Mucosa of rectum (tissue), 2 donors: ENCODE measurements at regions not wholly inside any gene's neighbourhood (a gene's known extent, or its start where the extent isn't known, plus 50 kb on each side); places are given as distances from the start of the nearest gene placed in this dataset.
"Not testable (repeated sequence)": the region's sequence is repeated elsewhere in the genome, so short reads cannot be mapped to it uniquely, and the experiment has no call there.

Source experiments
- H3K27ac ChIP-seq, 2 donors: one replicate each; pipeline ENCODE4 v1.7.0; 2013; ENCODE audit warnings: inconsistent platforms in 2 of 2, low read depth in 2 of 2, low read length in 2 of 2
- H3K27me3 ChIP-seq, 2 donors: one replicate each; pipeline ENCODE4 v1.7.0; 2013; ENCODE audit warnings: low read length in 2 of 2; ENCODE audit not compliant: control insufficient read depth in 2 of 2, insufficient read depth in 2 of 2
- H3K36me3 ChIP-seq, 2 donors: one replicate each; pipeline ENCODE4 v1.7.0; 2013; ENCODE audit warnings: low read length in 2 of 2; ENCODE audit not compliant: control insufficient read depth in 2 of 2, insufficient read depth in 2 of 2
- H3K4me1 ChIP-seq, 2 donors: one replicate each; pipeline ENCODE4 v1.7.0; 2013; ENCODE audit warnings: low read length in 2 of 2, mild to moderate bottlenecking in 1 of 2; ENCODE audit not compliant: control insufficient read depth in 2 of 2, insufficient read depth in 2 of 2
- H3K4me3 ChIP-seq, 2 donors: one replicate each; pipeline ENCODE4 v1.7.0; 2013; ENCODE audit warnings: low read length in 2 of 2
- H3K9ac ChIP-seq, 2 donors: one replicate each; pipeline ENCODE4 v1.7.0; 2013; ENCODE audit warnings: low read length in 2 of 2, low read depth in 1 of 2, mild to moderate bottlenecking in 1 of 2
- H3K9me3 ChIP-seq, 2 donors: one replicate each; pipeline ENCODE4 v1.7.0; 2013; ENCODE audit warnings: low read length in 2 of 2; ENCODE audit not compliant: control insufficient read depth in 2 of 2
- donor health status: healthy.
- donor health status: Normal muscosa, but diverticular disease.

DNA sequence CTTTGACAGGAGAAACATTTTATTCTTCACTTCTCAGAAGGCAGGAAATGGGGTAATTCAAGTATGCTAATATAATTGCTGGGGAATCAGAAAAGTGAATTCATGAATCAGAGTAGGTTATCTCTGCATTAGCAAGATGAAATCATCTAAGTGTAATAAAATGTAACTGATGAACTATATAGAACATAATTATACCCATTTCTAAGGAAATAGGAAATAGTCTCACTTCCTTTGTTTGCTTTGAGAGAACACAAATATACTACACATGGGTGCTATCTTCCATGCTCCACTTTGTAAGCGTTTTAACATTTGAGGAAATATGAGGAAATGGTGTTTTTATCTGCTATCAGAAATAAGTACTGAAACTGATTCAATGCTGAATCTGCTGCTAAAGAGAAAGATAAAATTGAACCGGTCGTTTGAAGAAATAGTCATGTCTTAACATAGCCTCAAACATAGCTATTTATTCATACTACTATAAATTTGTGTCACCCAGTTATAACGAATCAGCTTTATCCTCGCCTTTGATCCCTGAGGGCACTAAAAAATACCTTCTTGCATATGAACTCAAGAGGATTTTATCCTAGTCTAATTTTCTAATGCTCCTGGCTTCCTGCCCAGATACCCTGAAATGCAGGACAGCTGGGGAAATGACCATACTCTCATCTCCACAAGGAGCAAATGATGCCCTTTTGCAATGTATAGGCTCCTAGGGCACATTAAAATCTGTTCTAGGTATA, 696.0 kb downstream of the C12orf50 start:
- no peak overlapping the region for H3K9ac ChIP-seq
- H3K4me1 ChIP-seq = no peaks in the 10 kb centered on the region
- H3K4me3 ChIP-seq = no peak overlapping the region
- no peaks in the 10 kb centered on the region for H3K36me3 ChIP-seq
- no peaks in the 10 kb centered on the region for H3K9me3 ChIP-seq
- no peaks in the 10 kb centered on the region for H3K27me3 ChIP-seq
- no peak overlapping the region for H3K27ac ChIP-seq

- H3K27ac ChIP-seq, H3K9me3 ChIP-seq, H3K27me3 ChIP-seq: not testable (repeated sequence)
Observed at GRCh38 chr12:87330071-87330555, 699.1 kb downstream of the C12orf50 start.

GRCh38 chr12:87329076-87329863, 699.9 kb downstream of the C12orf50 start:
- Histone ChIP-seq H3K27ac (no peak overlapping the region), H3K36me3 (no peaks in the 10 kb centered on the region)

More at GRCh38 chr12:87330071-87330555, 699.1 kb downstream of the C12orf50 start:
- H3K4me3 ChIP-seq, H3K9ac ChIP-seq, H3K4me1 ChIP-seq, H3K36me3 ChIP-seq: not testable (repeated sequence)

DNA sequence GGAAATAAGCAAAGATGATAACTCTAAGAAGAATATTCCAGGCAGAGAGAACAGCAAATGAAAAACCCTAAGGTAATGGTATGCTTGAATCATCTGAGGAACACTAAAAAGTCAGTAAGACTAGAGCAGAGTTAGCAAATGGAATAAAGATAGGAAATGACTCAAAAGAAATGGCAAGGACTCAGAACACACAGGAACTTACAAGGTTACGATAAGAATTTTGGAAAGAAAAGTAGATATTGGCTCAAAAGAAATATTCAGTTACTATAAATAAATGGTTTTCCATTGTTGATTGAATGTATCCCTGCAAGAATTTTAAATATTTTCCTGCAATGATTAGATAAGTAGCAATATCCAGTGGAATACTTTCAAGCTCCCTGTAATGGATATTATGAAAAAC, 705.8 kb downstream of the C12orf50 start:
- Histone ChIP-seq H3K36me3 (no peaks in the 10 kb centered on the region), H3K9me3 (no peaks in the 10 kb centered on the region), H3K4me3 (no peak overlapping the region), H3K4me1 (no peaks in the 10 kb centered on the region), H3K27ac (no peak overlapping the region), H3K9ac (no peak overlapping the region), H3K27me3 (no peaks in the 10 kb centered on the region)

More at GRCh38 chr12:87329076-87329863, 699.9 kb downstream of the C12orf50 start:
- no peaks in the 10 kb centered on the region for H3K9me3 ChIP-seq
- no peak overlapping the region for H3K9ac ChIP-seq
- H3K27me3 ChIP-seq = no peaks in the 10 kb centered on the region
- H3K4me3 ChIP-seq = no peak overlapping the region
- H3K4me1 ChIP-seq = no peaks in the 10 kb centered on the region

DNA sequence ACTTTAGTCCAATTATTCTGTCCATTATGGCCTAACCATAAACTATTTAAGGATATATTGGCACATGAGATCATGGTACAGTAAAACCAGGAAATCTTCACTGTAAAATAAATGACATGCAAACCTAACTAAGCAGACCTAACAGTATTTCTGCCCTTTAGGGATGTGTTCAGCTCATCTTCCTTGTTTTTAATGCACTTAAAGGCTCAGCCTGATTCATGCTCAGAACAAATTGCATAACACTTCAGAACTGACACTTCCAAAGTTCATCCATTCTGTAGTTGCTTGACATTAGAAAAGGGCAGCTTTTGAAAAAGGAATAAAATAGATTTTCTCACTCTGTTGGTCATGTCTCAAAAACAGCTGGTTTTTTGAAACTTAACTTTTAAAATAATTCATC, 708.5 kb downstream of the C12orf50 start:
- Histone ChIP-seq H3K4me1 (no peaks in the 10 kb centered on the region), H3K4me3 (no peak overlapping the region), H3K36me3 (no peaks in the 10 kb centered on the region), H3K27me3 (no peaks in the 10 kb centered on the region), H3K27ac (no peak overlapping the region), H3K9ac (no peak overlapping the region), H3K9me3 (no peaks in the 10 kb centered on the region)

DNA sequence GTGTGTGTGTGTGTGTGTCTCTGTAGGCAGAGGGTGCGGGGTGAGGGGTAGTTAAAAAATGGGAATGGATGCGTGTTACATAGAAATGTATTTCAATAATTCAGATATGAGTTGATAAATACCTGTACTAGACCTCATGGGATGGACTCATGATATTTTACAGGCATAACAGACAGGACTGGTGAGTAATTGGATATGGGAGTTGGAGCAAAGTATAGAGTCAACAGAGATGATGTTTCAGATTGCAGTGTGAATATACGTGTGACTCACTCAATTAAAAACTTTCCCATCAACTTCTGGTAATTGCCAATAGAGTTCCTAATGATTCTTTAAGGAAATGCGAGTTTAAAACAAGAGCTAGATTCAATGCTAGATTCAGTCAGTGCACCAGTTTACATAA, 711.9 kb downstream of the C12orf50 start:
- Histone ChIP-seq H3K27me3 (no peaks in the 10 kb centered on the region), H3K9me3 (no peaks in the 10 kb centered on the region), H3K9ac (no peak overlapping the region), H3K27ac (no peak overlapping the region), H3K36me3 (no peaks in the 10 kb centered on the region), H3K4me1 (no peaks in the 10 kb centered on the region), H3K4me3 (no peak overlapping the region)

- Histone ChIP-seq H3K9ac (no peak overlapping the region), H3K36me3 (no peaks in the 10 kb centered on the region), H3K4me1 (no peaks in the 10 kb centered on the region), H3K9me3 (no peaks in the 10 kb centered on the region), H3K27me3 (no peaks in the 10 kb centered on the region), H3K27ac (peak overlapping the region in 1 of 2 donors; percentile 33), H3K4me3 (no peak overlapping the region)
Observed at GRCh38 chr12:87311206-87311605, 718.0 kb downstream of the C12orf50 start.

DNA sequence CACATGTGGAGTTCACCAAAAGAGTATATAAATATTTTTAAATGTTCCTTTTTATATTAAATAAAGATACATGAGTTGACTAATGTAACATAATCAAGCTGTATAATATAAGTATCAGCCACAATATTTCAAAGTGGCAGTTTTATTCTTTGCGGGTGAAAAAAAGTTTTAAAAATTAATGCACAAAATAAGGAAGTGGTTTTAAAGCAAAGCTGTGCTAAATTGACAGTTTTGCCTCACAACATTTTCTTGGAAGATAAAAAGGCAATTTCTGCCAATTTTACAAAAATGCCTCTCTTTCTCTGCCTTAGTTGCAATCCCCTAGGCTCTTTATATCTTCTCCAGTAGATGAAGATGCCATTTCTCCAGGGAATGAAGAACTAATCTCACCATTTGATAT, 719.1 kb downstream of the C12orf50 start:
- Histone ChIP-seq H3K36me3 (no peaks in the 10 kb centered on the region), H3K4me1 (no peaks in the 10 kb centered on the region), H3K9me3 (no peaks in the 10 kb centered on the region), H3K27ac (no peak overlapping the region), H3K4me3 (no peak overlapping the region), H3K9ac (no peak overlapping the region), H3K27me3 (no peaks in the 10 kb centered on the region)

- Histone ChIP-seq H3K27ac (no peak overlapping the region), H3K27me3 (no peaks in the 10 kb centered on the region), H3K36me3 (no peaks in the 10 kb centered on the region), H3K4me3 (no peak overlapping the region), H3K4me1 (no peaks in the 10 kb centered on the region), H3K9ac (no peak overlapping the region), H3K9me3 (no peaks in the 10 kb centered on the region)
Observed at GRCh38 chr12:87305481-87305880, 723.7 kb downstream of the C12orf50 start.

GRCh38 chr12:87304406-87304805, 724.8 kb downstream of the C12orf50 start:
- Histone ChIP-seq H3K9me3 (no peaks in the 10 kb centered on the region), H3K9ac (no peak overlapping the region), H3K4me1 (no peaks in the 10 kb centered on the region), H3K36me3 (no peaks in the 10 kb centered on the region), H3K27me3 (no peaks in the 10 kb centered on the region), H3K27ac (no peak overlapping the region), H3K4me3 (no peak overlapping the region)
